GM21528 (cell line): ENCODE measurements at regions not wholly inside any gene's neighbourhood (a gene's known extent, or its start where the extent isn't known, plus 50 kb on each side); places are given as distances from the start of the nearest gene placed in this dataset.

Source experiments
- ATAC-seq: cut with Tn5 transposase; IDR thresholded peaks from one replicate; pipeline ENCODE4 v1.9.1; 2021; ENCODE audit warnings: mild to moderate bottlenecking, moderate library complexity; ENCODE audit not compliant: unreplicated experiment, low FRiP score

DNA sequence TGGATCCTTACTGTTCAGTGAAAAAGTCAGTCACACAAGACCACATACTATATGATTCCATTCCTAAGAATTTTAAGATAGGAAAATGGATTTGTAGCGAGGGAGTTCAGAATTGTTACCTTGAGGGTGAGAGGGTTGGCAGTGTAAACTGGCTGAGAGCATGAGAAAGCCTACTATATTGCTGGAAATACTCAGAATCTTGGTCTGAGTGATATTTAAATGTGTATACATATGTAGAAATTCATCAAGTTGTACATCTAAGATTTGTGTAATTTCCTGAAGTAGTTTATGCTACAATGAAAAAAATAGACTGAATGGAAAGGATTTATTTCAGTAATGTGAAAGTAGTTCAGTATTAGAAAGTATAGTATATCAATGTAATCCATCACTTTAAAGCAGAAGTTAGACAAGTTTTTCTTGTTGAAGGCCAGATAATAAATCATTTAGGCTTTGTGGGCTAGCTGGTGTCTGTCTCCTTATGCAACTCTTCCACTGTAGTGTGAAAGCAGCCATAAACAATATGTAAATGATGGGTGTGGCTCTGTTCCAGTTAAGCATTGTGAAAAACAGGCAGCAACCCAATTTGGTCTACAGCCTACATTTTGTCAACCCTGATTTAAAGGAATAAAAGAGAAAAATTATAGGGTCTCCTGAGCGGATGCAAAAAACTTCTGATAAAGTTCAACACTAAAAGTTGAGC lies 127.2 kb upstream of the THY1 start:
- no peak for ATAC-seq

DNA sequence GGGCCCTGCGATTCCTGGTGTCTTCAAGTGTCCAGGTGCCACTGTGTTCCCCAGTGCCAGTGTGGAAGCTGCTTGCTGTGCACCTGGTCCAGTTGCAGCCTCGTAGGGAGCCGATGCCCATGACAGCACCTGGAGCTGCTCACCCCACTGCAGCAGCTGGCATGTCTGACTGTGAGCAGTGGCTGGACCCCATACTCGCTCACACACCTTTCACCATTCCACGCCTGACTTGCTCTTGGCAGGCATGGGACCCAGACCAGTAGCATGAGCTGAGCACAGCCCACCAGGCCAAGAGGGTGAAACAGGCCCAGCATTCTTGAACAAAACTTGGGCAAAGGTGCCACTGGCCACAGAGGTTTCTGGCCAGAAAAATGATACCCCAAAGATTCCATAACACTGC lies 124.5 kb upstream of the THY1 start:
- ATAC-seq: no peak

DNA sequence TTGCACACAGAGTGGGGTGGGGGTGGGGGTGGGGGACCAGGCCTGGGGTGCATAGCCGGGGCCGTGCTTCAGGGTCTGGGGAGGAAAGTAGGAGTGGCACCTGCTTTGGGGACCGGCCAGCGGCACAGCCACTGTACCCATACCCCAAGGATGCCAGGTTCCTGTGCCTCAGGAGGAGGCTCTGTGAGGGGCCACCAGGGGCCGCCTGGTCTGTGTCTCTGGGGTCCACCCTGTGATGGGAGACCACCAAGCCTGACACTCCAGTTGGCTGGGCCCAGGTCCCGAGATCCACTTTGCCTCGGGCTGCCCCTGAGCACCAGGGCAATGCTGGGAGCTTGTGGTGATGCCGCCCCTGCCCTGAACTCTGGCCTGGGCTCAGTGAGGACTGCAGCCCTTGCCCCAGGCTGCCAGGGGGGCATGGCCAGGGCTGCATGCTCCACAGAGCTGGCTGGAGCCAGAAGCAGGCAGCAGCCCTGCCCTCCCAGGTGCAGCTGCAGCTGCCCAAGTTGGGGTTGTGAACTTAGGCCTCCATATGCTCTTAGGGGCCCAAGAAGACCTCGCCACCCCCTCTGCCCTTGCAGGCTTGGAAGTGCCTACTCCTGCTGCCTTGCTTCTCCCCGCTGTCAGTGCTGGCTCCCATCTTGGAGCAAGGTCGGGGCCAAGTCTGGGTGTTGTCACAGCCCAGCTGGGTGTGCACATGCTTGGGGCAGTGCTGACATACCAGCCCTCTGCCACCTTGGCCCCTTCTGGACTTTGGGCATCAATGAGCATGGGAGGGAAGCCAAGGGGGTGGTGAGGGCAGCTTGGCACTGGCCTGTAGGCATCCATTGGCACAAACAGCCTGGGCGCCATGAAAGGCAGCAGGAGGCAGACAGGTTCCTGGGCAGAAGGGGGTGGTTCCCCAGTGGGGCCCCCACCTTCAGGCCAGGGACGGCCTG lies 123.3 kb upstream of the THY1 start:
- ATAC-seq: no peak

DNA sequence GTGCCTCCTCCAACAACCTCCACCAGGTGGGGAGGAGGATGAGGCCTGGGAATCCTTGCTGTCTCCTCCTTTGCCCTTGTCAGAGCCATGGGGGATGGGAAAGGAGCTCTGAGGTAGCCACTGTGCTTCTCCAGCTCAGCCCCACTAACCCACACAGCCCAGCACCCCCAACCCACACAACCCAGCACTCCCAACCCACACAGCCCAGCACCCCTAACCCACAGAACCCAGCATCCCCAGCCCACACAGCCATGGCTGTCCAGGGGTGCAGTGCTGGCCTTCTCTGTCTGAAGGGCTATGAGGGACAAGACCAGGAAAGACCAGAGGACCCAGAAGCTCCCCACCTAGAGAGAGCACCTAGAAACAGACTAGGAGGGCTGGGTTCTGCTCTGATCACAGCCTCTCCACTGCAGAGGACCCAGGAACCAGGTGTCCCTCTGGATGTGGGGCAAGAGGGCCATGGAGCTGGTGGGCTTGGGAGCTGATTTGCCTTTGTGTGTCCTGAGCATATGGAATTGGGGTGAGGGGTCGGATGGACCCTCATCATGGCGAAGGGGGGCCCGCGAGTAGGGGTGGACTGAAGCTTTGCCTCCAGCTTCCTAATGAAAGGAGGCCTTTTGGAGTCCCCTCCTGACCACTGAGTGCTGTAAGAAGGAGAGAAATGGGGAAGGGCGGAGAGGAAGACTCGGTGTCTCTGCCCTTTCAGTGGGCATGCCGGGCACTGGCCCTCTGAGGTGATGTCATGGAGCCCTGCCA lies 117.6 kb upstream of the THY1 start:
- no peak for ATAC-seq

DNA sequence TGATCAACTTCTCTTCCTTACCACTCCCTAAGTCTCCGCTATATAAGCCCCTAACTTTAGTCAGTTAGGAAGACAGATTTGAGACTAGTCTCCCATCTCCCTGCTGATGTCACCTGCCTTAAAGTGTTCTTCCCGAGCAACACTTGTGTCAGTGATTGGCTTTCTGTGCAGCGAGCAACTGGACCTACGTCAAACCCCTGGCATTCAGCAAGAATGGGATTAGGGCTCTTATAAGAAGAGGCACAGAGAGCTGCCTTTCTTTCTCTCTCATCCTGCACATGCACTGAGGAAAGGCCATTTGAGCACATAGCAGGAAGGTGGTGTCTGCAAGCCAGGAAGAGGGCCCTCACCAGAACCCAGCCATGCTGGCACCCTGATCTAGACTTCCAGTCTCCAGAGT lies 116.6 kb upstream of the THY1 start:
- ATAC-seq: no peak

DNA sequence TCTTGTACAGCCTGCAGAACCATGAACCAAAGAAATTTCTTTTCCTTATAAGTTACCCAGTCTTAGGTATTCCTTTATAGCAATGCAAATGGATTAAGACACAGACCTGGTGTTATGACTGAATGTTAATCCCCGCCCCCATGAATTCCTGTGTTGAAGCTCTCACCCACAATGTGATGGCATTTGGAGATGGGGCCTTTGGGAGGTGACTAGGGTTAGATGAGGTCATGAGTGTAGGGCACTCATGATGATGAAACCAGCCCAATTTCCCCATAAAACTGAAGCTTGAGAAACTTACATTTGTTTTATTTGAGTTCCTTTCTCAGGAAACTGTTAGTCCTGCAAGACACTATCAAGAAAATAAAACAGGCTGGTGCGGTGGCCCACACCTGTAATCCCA lies 115.8 kb upstream of the THY1 start:
- no peak for ATAC-seq

DNA sequence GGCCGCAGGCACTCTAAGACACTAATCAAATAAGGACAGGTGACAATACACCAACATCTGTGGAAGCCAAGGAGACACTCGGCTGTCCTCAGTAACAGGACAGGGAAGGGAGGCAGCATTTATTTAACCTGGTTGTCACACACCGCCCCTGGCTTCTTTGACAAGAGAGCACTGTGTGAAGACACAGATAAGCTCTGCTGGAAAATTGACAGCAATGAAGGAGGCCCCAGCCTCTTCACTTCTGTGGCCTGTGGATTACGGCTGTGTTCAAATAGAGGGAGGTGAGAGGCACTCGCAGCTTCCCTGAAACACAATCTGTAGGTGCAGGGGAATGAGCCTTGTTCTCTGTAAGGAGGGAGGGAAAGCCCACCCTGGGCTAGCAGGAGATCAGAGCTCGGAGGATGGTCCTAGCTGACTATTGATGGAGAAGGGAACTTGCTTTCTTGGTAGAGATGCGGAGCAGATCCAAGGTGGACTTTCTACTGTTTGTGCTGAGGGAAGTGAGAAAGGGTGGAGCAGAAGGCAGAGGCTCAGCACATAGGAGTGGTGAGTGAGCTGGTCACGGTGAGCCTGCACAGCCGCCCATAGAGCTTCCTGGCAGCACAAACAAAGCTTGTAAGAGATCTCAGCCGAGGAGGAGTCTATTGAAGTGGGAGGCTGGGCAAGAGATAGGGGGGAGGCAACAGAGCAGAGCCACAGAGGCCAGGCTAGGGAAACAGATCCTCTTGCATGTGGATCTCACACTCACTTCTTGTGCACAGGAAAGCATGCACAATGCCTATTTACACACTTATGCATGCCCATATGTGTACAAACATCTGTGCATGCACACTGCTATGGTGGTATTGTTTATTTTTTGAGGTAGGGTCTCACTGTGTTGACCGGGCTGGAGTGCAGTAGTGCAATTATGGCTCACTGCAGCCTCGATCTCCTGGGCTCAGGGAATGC lies 114.6 kb upstream of the THY1 start:
- ATAC-seq: no peak

DNA sequence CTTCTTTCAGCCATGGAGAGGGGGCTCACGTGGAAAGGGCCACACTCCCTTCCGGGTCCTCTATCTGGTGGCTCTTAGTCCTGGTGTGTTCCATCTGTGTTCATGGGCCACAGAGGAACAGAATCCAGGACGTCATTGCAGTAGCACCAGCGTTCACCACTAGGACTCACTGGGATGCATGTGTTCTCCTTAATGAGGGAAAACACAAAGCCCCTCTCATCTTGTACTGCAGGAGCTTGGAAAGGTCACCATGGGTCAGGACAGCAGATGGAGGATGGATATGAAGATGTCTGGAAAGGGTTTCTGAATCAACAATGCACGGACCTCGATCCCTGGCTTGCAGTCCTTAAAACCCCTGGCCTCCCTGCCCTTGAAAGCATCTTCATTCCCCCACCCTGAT lies 113.8 kb upstream of the THY1 start:
- no peak for ATAC-seq

DNA sequence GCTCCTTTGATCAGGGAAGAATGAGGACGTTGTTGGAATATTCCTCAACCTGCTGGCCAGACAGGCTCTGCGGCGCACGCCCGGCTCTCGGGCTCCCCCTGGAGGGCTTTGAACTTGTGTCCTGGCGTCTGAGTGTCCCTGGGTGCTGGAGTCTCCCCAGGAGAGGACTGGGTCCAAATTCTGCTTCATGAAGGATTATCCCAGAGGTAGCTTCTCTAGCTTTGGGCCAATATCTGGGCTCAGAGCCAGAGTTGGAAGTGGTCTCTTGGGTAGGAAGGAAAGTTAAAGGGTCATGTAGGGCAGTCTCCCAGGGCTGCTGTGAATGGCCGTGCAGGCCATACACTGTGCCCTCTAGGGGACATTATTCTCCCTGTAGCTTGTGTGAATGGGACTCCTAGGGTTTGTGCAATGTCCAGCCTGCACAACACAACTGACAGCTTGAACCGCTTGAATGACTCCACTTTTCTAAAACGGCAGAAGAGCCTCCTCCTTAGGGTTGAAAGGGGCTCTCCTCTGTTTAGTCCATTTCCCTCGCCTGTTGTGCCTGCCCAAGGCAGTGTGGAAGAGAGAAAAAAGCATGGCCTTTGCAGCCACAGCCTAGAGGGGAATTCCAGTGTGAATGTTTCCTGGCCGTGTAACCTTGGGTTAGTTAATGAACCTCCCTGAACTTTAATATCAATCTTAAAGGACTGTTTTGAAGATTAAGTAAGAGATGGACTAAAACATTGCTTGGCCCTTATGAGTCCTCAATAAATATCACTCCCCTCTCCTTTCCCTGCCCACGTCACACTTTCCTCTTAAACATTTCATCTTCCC lies 111.2 kb upstream of the THY1 start:
- ATAC-seq: peak; percentile 58

DNA sequence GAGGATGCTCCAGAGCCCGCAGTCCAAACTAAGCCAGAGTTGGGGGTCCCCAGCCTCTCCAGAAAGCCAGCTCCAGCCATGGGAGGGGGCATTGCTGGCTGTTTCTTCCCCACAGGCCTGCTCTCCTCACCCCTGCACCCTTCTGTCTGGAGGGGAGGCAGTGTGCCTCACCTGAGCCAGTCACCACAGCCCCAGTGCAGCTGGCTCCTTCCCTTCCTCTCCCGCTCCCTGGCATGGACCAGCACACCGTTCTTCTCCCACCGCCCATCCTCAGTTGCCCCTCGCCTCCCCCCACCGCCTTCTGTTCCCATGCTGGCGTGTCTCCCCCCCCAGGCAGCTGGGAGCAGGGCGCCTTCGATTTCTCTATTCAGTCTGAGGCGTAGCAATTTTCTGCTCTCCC lies 110.5 kb upstream of the THY1 start:
- no peak for ATAC-seq

DNA sequence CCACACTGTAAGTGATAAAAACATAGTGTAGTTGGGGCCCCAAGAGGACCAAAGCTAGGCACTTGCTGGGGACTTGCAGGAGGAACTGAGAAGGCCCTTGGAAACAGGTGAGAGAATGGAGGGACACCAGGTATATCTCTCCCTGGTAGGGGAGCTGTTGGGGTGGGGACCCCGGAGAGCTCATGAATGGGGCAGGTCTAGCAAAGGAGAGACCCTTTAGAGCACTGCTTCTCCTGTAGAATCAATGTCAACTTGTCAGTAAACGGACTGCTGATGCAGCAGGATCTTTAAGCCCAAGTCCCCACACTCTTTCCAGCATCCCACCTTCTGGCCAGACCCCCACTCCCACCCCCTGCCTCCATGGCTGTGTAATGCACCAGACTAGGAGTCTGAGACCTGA lies 109.6 kb upstream of the THY1 start:
- ATAC-seq: no peak

DNA sequence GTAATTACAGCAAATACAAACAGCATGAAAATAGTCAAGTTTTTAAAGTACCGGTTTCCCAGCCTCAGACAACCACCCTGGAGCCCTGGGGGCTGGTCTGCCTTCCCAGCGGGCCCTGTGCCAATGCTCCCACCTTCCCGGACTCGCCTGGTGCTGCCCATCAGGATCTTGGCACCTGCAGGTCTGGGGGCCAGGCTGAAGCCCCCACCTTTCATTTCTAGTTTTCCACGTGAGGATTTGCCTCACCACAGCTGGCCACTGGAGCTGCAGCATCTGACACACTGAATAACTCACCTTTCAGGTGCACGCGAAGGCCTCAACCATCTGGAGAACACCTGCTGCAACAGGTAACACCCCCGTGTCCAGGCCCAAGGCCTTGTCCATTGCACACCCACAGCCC lies 108.7 kb upstream of the THY1 start:
- no peak for ATAC-seq

DNA sequence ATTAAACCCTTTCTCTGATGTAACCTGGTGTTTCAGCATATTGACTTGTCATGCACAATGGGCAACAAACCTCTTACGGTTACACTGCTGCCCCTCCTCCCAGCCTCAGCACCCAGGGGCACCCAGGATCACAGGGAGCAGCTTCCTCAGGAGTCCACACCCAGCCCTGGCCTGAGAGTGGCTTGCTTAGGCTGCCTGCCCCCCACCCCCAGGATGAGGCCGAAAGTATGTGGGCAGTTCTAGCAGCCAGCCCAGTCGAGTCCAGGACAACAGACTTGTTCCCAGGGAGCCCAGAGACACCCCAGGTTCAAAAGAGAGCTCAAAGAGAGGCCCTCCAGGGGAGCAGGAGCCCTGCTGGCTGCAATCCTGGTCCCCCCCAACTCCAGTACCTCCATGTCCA lies 108.1 kb upstream of the THY1 start:
- no peak for ATAC-seq

DNA sequence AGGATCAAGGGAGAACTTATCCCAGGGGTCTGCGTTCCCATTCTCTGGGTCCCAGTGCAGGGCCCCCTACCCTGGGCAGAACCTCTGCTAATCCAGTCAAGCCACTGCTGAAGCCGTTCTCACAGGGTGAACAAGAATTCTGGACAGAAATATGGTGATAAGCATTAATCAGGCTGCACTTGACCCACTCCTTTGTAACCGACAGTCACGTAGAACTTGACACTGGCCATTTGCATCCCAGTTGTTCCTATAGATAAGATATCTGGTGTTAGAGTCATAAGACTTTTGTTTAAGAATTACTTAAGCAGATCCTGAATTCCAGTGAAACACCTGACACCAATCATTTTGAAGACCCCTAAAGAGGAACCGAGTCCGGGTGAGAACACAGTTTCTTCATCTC lies 107.5 kb upstream of the THY1 start:
- ATAC-seq: no peak

DNA sequence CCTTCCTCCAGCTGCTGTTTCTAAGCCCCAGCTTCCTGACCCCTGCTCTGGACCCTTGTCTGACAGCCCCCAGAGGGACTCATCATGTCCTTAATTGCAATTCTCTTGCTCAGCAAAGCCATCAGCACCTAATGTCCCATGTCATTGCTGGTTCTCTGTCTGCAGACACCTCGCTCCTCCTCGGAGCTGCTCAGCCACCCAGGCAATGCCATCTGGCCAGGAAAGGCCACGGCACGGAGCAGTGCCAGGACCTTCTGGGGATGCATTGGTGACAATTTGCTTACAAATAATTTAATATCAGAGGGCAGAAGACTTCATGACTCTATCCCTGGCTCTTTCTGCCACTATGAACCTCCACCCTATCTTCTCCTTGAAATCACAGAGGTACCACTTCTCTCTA lies 107.0 kb upstream of the THY1 start:
- ATAC-seq: no peak

DNA sequence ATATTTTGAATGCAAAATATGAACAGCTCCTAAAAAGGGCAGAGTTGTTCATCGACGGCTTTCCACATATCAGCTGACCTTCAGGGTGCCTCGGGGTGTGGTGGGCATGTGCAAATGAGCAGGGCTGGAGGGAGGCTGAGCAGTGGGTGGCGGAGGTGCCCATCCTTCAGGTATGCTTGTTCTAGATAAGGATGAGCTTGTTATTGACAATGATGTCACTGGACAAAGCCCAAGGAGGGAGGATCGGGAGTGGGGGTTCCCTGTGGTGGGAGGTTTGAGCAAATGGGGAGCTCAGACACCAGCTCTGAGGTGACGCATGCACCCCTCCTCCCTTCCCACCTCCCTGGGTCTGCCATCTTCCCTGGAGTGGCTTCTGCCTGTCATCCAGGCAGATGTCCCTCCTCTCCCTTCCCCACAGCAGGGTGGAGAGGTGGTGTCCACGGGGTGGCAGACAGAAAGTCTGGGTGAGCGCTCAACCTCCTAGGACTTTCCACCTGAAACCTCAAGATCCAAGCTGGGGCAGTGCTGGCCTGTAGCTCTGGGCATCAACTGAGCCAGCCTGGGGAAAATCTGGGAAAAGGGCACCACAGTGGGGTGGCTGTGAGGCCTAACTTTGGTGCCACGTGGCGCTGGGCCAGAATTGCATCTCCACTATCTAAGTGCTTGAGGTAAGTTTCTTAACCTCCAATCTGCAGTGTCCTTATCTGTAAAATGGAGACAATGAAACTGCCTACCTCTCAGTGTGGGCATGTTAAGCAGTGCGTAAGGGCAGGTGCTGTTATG lies 106.3 kb upstream of the THY1 start:
- no peak for ATAC-seq

DNA sequence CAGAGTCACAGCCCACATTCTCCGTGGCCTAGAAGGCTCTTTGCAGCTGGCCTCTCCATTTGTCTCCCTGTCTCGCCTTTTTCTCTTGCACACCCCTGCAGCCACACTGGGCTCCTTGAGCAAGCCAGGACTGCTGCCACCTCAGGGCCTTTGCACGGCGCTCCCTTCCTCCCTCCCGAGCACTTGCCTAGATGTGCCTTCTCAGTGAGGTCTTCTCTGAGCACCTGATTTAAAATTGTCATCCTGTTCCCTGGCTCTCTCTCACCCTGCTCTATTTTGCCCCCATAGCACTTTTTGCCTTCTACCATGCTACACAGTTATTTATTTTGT lies 102.9 kb upstream of the THY1 start:
- ATAC-seq: no peak

DNA sequence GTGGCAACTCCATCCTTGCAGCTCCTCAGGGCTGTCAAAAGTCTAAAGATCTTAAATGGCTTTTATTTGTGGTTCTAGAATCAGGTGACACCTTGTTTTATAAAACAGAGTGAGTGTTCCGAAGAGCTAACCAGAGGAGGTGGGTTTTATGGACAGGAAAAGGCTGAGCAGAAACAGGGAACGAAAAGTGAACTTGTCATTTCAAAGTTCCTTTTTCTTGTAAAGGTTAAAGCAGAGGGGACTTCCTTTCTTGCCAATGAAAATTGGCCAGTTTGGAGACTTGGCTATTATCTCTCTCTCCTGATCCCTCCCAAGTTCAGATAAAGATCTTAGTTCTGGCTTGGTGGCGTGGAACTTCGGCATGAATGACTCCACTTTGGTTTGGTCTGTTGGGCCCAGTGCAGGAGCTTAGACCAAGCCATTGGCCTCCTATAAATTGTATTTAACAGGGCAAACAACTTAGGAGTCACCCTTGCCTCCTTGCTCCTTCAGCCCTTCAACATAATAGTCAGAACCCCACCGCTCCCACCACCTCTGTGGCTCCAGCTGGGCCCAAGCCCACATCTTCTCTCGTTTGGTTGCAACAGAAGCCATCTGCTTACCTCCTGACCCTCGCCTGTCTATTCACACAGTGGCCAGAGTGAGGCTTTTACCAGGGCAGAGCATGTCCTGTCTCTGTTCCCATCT lies 102.4 kb upstream of the THY1 start:
- ATAC-seq: no peak
